ENCODE measurements at regions not wholly inside any gene's neighbourhood (a gene's known extent, or its start where the extent isn't known, plus 50 kb on each side); places are given as distances from the start of the nearest gene placed in this dataset.

DNA sequence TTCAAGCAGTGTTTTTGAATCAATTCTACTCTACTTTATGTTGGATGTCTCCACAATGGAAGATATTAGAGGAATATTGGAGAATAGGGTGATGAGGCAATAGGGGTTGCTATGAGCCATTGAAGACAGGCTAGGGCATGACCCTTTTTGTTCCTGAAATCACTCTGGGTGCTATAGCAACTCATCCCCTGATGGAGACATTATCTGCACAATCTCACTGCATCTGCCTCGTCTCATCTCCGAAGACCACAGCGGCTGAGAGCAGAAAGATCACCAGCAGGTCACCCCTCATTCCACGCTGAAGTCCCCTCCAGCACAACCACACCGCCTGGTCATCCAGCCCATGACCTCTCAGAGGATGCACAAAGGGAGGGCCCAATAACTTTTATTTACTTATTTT, 150.4 kb upstream of the TMEM132C start:
- no peak for DNase-seq (ENCODE audit: low read depth in 3 of 3, low spot score in 2 of 3)

DNA sequence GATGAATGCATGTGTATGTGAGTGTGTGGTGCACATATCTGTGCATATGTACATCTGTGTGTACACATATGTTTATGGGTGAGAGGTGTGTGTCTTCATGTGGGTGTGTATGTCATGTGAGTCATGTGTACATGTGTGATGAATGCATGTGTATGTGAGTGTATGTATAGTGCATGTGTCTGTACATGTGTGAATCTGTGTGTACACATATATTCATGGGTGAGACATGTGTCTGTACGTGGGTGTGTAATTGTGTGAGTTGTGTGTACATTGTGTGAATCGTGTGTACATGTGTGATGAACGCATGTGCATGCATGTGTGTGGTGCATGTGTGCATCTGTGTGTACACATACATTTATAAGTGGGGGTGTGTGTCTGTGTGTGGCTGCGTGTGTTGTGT, 146.9 kb upstream of the TMEM132C start:
- no peak for DNase-seq (ENCODE audit: low read depth in 3 of 3, low spot score in 2 of 3)

DNA sequence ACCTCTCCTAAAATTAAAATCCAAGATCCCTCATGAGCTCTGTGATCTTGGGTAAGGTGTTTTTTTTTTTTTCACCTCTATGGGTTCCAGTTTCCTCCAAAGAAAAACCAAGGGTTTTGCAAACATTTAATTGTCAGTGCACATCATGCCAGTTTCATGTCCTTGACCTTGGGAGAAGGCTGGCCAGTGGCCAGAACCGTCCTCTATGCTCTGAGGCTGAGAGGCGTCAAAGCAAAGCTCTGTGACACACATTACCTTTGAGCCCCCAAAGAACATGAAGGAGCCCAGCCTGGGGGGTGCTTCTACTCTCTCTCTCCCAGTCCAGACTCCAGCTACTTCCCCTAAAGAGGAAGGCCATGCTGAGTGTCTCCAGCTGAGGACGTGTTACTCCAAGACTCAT, 145.5 kb upstream of the TMEM132C start:
- no peak for DNase-seq (ENCODE audit: low read depth in 3 of 3, low spot score in 2 of 3)

DNA sequence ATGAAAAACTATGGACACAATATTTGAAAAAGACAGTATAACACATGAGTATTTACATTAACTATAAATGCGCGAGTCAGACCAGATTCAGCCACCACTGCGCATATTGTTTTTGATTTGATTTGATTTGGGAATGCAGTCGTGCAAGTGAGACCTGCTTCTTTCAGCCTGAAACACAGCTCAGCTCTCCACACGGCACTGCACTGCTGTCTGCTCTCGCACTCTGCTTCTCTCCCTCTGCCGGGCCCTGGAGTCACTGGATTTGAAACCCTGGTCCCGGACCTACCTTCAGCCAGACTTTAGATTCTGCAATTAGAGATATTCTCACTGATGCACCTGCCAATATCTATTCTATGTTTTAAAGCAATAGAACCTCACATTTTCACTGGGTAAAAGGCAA, 143.9 kb upstream of the TMEM132C start:
- no peak for DNase-seq (ENCODE audit: low read depth in 3 of 3, low spot score in 2 of 3)

DNA sequence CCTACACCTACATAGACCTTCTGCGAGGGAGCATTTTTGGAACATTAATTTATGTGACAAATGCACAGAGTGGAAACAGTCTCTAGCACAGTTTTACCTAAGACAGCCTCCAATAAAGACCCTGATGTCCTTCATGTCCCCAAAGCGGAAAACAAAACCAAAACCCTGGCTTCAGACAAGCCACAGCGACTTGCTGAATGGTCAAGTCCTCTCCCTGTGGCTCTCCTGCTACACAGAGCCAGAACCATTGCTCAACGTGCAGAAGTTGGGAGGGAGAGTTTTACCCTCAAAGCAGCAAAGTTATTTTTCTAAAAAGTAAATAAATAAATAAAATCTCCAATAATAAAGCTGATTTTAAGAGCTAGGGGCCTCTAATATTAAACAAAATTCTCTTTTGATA, 135.0 kb upstream of the TMEM132C start:
- DNase-seq (ENCODE audit: low read depth in 3 of 3, low spot score in 2 of 3), result no peak

DNA sequence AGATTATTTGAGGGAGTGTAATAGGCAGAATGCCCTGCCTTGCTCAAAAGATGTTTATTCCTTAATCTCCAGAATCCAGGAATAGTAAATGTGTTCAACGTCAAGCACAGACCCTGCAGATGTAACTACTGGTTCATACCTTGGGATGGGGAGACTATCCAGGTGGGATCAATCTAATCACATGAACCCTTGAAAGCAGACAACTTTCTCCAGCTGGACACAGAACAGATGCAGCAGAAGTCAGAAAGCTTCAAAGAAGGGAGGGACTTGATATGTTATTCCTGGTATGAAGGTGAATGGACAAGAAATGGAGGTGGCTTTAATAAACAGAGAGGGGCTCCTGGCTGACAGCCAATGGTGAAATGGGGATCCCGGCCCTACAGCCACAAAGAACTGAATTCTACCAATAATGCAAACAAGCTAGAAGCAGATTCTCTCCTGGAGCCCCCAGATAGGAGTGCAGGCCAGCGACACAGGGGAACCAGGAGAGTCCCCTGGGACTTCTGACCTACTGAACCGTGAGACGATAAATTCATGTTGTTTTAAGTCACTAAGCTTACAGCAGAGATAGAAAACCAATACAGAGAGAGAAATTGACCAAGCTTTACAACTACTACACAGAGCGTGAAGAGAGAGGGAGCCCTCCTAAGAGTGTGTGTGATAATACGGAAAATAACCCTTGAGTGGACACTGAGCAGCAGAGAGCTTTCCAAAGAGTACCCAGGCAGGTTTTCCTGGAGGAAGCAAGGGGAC, 133.5 kb upstream of the TMEM132C start:
- DNase-seq (ENCODE audit: low read depth in 3 of 3, low spot score in 2 of 3), result no peak

DNA sequence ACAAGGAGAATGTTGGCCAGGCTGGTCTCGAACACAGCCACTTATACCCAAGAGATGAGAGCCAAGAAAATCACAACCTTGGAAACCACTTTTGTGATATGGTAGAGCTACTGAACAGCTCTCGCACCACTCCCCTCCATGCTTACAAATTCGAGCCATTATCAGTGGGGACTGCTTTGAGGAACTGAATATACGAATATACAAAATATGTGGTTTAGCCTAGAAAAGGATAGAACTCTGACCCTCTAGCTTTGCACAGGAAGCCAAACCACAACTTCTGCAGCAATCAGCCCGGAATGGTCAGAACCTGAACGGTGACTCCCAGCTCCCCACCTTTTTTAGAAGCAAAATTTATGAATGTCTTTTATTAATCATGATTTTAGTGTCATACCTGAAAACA, 129.8 kb upstream of the TMEM132C start:
- no peak for DNase-seq (ENCODE audit: low read depth in 3 of 3, low spot score in 2 of 3)

DNA sequence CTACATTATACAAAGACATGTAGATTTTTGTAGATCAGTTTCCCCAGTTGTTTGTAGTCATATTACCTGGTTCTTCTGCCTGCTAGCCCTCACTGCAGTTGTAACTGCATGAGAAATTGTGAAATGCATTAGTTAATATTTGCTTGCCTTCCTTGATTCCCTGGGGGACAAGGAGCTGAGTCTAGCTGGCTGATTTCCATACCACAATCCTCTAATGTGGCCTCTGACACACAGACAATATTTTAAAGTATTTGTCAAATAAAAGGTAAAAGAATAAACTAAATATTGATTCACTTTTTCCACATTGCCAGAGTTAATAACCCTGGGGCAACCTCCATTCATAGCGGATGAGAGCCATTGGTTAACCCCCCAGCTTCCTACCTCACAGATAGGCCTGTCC, 128.8 kb upstream of the TMEM132C start:
- DNase-seq (ENCODE audit: low read depth in 3 of 3, low spot score in 2 of 3), result no peak

DNA sequence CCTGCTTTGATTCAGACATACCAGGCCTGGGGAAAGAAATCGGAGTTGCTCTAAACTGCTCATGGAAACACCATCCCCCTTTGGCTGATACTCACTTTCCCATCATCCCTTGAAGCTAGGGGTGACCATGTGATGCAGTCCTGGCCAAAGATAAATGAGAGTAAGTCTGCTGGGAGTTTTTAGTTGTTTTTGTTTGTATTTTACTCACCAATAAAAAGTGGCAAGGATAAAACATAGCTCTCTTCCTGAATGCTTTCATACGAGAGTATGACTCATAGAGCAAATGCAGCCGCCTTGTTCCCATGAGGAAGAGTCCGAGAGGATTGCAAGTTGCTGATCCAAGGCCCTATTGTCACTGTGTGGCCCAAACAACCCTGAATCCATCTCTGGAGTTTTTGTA, 126.4 kb upstream of the TMEM132C start:
- no peak for DNase-seq (ENCODE audit: low read depth in 3 of 3, low spot score in 2 of 3)

DNA sequence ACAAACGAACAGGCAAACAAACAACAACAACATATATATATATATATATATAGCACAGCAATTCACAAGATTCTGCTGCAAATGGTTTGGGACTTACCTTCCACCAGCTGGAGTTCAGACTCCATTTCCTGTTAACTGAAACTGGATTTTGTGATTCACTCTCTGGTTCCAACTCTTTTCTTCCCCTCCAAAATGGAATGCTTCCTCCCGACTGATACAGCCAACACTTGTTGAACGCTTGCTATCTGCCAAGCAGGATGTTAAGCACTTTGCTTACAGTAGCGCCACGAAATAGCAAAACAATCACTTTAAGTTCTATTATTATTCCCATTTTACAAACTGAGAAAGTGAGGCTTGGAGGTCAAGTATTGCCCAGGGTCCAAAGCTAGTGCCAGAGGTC, 116.0 kb upstream of the TMEM132C start:
- no peak for DNase-seq (ENCODE audit: low read depth in 3 of 3, low spot score in 2 of 3)

DNA sequence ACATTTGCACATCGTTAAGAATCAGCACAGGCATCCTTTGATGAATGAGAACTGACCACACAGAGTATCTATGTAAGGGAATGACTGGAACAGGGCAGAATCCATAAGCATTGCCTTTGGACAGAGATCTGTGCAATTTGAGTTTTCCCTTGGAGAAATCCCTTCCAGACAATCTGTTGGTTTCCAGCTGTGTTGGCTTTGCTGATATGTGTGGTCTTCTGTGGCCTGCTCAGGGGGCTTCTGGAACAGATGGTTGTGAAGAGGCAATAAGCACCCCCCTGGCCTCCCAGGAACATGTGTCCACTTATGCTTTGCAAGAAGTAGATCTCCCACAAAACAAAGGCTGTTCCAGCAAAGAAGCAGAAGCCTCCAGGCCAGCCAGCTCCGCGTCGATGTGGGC, 111.4 kb upstream of the TMEM132C start:
- DNase-seq (ENCODE audit: low read depth in 3 of 3, low spot score in 2 of 3), result no peak

DNA sequence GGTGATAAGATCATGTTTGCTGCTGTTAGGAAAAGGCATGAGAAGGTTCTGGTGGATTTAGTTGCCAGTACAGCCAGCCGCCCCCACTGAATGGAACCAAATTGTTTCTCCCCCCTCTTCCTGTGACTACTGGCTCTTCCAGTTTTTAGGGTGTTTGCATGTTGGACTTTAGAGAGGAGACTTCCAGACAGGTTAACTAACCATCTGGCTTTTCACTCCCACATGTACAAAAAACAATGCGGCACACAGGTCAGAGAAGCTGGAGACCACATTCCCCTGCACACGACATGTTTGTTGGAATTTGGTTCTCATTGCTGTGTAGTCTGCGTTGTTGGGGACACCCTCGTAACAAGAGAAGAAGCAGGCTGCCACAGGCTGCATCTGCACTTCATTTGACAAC, 103.9 kb upstream of the TMEM132C start:
- DNase-seq (ENCODE audit: low read depth in 3 of 3, low spot score in 2 of 3), result no peak

DNA sequence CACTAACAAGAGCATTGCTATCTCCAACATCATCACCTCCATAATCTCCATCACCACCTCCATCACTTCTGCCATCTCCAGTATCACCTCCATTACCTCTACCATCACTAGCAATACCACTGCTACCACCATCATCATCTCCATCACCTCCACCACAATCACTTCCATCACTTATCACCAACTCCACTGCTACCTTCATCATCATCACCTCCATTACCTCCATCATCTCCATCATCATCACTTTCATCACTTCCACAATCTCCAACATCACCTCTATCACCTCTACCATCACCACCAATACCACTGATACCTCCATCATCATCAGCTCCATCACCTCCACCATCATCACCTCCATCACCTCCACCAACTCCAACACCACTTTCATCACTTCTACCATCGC, 102.4 kb upstream of the TMEM132C start:
- DNase-seq (ENCODE audit: low read depth in 3 of 3, low spot score in 2 of 3), result no peak

DNA sequence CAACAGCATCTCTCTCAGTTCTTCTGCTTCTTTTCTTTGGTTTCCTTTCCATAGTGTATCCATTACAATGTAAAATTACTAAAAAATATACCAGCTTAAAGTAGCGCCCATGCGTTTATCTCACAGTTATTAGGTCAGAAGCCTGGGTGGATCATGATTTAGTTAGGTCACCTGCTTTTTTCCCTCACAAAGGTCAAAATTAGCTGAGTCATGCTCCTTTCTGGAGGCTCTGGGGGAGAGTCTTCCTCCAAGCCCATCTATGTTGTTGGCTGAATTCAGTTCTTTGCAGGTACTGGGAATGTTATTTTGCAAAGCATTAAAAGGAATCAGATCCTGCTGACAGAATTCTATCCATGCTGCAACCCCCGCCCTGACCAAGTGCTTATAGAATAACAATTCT, 101.6 kb upstream of the TMEM132C start:
- no peak for DNase-seq (ENCODE audit: low read depth in 3 of 3, low spot score in 2 of 3)

DNA sequence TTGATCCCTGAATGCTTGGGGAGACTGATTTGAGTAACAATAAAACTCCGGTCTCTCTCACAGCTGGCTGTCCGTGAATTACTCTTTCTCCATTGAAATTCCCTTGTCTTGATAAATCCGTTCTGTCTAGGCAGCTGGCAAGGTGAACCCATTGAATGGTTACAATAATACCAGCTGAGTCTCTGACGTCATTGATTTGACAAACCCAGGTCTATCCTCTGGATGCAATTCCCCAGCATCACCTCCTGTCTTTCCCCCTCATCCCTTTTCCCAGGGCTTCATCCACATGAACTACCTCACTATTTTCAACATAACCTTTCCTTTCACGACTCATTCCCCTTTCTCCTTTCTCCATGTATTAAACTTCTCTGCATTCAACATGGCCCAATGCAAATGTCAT, 98.7 kb upstream of the TMEM132C start:
- no peak for DNase-seq (ENCODE audit: low read depth in 3 of 3, low spot score in 2 of 3)

DNA sequence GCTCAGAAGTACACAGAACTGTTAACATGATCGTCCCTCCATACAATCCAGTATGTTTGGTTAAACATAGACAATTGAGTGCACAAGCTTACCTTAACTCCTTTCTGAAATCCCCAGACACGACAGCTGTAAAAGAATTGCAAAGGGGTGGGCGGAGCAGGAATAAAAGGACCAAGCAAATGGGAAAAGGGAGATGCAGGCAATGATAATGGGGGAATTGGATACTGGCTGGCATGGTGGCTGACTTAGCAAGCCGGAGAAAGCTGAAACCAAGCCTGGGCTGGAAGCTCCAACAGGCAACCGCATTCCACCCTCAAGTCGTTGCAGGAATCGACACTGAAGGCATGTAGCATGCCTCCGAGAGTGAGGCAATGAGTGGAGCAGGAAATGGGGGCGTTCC, 96.8 kb upstream of the TMEM132C start:
- DNase-seq (ENCODE audit: low read depth in 3 of 3, low spot score in 2 of 3), result no peak

DNA sequence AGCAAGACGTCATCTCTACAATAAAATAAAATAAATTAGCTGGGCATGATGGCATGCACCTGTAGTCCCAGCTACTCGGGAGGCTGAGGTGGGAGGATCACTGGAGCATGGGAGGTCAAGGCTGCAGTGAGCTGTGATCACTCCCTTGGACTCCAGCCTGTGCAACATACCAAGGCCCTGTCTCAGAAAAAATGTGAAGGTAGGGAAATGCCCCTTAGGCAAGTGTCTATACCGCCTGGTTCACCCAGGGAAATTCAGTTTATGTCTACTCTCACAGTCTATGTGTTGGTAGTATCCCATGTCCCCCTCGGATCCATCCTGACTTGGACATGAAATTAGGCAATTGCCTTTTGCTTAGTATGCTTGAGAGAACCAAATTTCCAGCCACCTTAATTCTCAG, 88.4 kb upstream of the TMEM132C start:
- no peak for DNase-seq (ENCODE audit: low read depth in 3 of 3, low spot score in 2 of 3)

DNA sequence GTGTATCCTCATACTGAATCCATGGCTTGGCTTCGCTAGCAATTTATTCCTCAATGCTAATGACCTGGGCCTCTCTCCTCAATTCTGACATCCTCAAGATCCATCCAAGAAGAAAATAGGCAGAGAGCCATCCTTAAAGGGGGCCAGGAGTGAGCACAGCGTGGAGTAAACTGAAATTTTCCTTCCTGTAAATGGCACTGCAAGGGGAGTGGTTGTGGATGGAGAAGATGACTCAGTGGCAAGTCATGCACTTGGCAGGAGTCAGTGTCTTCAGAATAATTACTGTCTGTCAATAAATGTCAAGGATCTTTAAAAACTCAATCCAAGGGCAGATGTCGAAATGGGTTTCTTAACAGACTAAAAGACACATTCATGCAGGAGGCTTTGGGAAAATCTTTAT, 88.0 kb upstream of the TMEM132C start:
- DNase-seq (ENCODE audit: low read depth in 3 of 3, low spot score in 2 of 3), result no peak

DNA sequence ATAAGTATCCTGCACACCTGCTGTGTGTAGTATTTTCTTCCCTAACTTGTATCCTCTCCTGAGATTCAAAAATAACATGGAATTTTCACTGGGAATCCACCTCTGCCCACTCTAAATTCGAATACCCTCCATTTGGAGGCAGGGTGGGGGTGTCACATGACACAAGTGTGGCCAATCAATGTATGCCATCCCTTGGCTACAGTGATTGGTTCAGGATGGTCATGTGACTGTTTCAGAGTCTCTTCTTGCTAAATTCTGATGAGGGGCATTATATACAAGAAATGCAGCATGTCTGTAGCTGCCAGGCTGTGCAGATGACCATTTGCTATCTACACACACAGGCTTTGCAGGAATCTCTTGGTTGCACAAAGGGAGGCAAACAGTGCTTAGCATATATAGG, 86.8 kb upstream of the TMEM132C start:
- DNase-seq (ENCODE audit: low read depth in 3 of 3, low spot score in 2 of 3), result no peak

DNA sequence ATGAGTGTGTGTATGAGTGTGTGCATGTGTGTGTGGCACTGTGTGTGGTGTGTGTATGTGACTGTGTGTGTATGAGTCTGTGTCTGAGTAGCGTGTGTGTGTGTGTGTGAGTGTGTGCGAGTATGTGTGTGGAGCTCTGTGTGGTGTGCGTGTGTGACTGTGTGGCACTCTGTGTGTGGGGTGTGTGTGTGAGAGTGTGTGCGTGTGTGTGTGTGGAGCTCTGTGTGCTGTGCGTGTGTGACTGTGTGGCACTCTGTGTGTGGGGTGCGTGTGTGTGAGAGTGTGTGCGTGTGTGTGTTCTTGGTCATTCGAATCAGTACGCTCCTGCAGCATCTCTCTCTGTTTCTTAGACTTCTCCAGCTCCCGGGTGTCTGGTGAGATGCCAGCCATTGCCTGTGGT, 76.9 kb upstream of the TMEM132C start:
- DNase-seq (ENCODE audit: low read depth in 3 of 3, low spot score in 2 of 3), result no peak

DNA sequence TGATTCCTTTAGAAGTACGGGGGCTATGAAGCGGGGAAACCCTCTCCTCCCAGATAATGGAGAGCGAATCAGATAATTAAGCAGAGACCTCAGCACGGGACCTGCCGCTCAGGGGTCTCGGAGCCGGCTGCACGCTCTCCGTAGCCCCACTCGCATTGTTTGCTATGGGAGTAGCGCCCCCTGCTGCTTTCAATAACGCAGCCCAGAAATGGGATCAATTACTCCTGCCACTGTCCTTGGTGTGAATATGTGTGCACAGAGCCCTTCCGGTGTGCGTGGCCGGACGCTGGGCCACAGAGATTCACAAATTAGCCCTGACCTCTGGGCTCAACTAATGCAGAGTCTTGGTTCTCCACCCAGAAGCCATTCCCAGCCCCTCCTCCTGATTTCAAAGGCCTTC, 76.4 kb upstream of the TMEM132C start:
- no peak for DNase-seq (ENCODE audit: low read depth in 3 of 3, low spot score in 2 of 3)

DNA sequence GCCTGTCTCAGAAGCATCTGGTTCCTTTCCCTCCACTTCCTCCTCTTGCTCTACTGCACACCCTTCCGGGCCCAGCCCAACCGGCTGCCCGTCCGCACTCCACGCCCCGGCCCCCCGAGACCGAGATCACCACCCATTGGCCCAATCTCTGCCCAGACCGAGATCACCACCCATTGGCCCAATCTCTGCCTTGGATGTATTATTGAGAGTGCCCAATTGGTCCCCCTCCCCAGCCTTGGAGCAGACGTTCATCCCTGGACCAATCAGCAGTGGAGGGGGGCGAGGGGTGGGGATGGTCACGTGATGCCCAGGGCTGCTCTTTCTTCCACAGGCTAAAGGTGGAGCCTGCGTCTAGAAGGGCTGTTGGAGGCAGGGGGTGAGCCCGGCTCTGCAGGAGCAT, 75.6 kb upstream of the TMEM132C start:
- DNase-seq (ENCODE audit: low read depth in 3 of 3, low spot score in 2 of 3), result no peak

DNA sequence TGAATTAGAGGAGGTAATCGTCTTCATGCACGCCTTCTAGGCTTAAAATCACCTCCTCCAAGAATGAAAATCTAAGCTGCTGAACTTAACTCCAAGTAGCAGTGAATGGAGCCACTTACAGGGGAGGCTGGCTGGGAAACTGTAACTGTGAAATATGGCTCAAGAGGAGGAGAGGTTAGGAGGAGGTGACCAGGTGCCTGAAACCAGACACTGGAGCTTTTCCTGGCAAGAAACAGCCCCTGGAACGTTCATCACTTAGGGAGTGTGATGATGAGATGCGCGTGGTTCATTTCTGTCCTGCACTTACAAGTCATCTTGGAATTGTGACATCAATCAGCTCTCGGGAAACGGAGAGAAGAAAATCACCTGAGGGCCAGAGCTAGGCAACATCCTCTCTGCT, 62.3 kb upstream of the TMEM132C start:
- DNase-seq (ENCODE audit: low read depth in 3 of 3, low spot score in 2 of 3), result peak in 1 of 3 donors; percentile 40
